HG02798 (cell line): ENCODE measurements at regions not wholly inside any gene's neighbourhood (a gene's known extent, or its start where the extent isn't known, plus 50 kb on each side); places are given as distances from the start of the nearest gene placed in this dataset.
A peak's percentile ranks its signal among the peaks of the same experiment; 100 is the strongest.

Source experiments
- ATAC-seq: cut with Tn5 transposase; IDR thresholded peaks from one replicate; pipeline ENCODE4 v1.9.1; 2021; ENCODE audit warnings: mild to moderate bottlenecking; ENCODE audit not compliant: unreplicated experiment, poor library complexity

DNA sequence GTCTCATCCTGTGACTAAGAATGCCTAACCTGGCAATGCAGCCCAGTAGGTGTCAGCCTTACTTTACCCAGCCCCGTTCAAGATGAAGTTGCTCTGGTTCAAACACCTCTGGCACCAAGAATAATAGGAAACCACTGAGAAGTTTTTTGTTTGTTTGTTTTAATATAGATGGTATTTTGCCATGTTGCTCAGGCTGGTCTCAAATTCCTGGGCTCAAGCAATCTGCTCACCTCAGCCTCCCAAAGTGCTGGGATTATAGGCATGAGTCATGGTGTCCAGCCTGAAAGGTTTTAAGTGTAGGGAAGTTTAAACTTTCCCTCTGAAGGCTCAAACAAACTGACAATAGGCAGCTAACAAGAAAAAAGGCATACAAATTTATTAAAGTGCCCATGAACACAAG, 51.2 kb upstream of the ABCC4 start:
- ATAC-seq: no peak

DNA sequence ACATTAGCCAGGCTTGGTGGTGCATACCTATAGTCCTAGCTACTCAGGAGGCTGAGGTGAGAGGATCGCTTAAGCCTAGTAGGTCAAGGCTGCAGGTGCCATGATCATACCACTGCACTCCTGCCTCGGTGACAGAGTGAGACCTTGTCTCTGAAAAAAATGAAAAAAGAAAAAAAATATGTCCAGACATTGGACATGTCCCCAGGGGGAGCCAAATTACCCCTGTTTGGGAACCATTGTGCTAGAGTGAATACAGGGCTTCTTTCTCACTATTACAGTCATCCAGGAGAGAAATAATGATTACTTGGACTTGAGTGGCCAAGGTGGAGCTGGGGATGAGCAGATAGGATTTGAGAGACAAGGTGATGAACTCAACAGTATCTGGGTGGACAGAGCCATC, 52.9 kb upstream of the ABCC4 start:
- no peak for ATAC-seq

DNA sequence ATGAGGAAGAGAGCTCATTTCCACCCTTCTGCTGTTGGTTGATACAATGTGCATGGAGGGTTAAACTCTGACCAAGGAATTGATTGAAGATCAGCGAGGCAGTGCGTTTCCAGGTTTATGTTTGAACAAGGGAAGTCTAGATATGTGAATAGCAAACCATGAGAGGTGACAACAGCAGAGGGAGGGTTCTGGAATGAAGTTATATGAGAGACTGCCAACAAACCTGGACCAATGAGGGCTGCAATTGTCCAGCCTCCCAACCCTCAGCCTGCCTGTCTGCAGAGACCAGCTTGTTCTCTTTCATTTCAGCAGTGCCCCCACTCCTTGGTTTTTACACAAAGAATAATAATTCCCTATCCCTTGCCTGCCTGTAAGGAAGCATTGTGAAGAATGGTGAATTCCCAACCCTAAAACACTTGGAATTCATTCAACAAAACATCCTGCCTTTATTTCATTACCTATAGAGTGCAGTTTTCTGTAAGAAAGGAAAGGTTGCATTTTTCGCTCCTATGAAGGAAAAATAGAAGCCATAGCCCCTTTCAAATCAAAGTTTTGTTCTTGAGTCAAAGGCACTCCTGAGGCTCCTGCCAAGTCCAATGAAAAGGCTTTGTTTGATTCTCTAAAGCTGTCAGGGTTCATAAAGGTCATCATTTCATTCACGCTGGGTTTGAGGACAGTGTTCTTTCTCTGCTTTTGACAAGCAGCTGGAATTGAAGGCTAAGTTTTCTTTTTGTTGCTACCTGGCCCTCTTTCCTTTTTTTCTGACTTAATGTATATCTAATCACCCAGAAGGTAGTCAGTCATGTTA, 53.6 kb upstream of the ABCC4 start:
- no peak for ATAC-seq

DNA sequence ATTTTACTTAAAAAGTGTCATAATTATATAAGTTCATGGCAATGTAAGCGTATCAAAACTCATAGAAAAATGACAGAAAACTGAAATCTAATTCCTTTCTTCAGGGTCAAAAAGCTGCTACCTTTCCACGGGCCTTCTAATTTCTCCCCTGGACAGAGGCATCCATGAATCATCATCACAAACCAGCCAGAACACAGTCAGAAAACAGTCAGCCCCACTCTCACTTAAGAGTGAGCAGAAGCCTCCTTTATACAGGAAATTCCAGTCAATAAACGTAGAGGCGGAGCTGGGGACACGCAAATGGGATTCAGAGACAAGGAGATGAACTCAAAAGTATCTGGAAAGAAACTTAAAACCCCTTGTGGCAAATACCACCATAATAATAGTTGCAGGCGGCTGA, 54.2 kb upstream of the ABCC4 start:
- no peak for ATAC-seq

DNA sequence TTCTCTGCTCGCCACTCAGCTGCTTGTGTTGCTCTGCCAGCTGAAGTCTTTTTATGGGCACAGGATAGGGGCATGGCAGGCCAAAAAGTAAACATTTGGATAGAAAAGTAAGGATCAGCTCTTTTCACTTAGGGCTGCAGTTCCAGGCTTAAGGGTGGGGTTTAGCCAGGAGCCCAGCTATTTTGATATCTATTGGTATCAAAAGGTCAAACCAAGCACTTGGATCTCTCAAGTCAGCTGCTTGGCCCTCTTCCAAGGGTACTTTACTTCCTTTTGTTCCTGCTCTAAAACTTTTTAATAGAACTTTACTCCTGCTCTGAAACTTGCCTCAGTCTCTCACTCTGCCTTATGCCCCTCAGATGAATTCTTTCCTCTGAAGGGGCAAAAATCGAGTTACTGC, 55.7 kb upstream of the ABCC4 start:
- no peak for ATAC-seq

DNA sequence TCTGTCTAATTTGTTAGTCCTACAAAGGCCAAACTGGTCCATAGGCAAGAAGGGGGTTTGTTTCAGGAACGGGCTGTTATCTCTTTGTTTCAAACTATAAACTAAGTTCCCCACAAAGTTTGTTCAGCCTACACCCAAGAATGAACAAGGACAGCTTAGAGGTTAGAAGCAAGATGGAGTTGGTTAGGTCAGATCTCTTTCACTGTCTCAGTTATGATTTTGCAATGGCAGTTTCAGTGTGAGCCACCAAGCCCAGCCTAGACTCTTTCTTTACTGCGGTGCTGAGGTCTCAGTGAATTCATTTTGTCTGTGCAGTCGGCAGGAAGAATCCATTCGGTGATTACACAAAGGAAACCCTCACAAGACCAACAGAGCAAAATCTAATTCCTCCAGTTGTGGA, 56.6 kb upstream of the ABCC4 start:
- ATAC-seq: no peak

DNA sequence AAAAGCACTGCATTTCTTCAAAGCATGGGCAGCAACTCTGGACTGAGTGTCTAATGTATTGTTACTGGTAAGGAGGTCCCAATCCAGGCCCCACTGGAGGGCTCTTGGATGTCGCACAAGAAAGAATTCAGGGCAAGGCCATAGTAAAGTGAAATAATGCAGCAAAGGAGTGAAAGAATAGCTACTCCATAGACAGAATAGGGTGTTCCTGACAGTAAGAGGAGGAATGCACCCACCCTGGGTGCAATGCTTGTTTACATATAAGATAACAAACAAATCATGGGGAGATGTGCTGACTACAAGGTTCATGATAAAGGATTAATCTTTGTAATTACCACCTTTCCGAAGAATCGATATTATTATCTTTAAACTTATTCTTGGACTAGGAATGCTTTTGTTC, 58.8 kb upstream of the ABCC4 start:
- ATAC-seq: no peak

DNA sequence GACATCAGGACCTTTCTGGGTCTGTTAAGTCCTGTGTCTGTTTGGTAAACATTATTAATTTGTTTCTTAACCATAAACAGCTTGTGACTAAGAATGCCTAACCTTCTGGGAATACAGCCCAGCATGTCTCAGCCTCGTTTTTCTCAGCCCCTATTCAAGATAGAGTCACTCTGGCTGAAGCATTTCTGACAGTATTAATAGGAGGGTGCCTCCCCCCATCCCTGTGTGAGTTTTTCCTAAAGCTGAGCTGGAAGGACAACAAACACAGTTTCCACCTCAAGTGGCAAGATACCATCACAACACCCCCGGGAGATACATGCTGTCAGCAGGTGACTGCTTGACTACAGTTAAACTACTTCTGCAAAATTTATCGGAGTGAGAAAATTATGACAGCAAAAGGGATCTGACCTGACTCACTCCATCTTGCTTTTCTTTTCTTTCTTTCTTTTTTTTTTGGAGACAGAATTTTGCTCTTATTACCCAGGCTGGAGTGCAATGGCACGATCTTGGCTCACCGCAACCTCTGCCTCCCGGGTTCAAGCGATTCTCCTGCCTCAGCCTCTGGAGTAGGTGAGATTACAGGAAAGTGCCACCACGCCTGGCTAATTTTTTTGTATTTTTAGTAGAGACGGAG, 59.3 kb upstream of the ABCC4 start:
- no peak for ATAC-seq

DNA sequence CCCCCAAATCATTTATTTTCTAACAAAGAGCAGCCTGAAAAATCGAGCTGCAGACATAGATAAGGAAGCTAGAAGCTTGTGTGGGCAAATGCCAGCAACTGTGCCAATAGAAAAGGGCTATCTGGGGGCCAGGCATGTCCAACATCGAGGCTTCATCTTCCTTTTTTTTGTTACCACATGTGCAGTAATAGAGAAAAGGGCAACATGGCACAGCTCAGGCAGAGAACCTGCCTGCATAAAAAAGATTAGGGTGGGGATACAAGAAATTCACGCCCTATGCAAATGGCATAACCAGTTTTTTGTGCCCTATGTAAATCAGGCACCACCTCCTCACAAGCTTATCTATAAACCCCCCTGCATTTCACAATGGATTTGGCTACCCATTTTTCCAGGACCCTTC, 60.4 kb upstream of the ABCC4 start:
- ATAC-seq: no peak

DNA sequence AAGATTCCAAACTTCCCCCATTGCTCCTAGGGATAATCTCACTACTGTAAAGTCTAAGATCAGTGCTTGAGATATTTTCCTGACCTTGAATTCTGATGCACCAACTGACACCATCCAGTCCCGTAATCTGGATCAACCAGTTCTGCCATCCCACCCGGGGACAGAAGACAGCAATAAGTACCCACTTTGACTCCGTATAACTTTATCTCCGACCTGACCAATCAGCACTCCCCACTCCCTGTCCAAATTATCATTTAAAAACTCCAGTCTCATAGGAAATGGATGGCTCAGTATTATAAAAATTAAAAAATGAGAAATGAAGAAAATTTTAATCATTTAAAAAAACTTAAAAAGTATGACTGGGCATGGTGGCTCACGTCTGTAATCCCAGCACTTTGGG, 61.4 kb upstream of the ABCC4 start:
- no peak for ATAC-seq

DNA sequence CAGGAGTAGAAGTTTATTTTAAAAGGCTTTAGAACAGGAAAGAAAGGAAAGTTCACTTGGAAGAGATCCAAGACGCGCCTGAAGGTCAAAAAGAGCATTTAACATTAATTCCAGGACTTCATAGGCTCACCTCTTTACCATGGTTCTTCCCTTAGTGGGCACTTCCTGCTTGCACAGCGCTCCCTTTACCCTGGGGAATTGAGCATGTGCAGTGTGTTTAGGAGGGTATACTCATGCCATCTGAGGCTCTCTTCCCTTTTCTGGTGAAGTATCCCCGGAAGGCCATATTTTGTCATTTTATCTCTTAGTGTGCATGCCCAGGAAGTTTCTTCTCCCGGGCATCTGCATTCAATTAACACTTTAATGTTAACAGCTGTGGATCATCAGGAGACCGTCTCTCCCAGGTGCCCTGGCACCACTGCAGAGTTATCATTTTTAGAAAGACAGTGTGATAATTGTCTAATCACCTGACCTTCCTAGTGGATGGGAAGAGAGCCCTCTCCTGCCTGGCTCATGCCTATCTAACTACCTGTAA, 66.1 kb upstream of the ABCC4 start:
- no peak for ATAC-seq

DNA sequence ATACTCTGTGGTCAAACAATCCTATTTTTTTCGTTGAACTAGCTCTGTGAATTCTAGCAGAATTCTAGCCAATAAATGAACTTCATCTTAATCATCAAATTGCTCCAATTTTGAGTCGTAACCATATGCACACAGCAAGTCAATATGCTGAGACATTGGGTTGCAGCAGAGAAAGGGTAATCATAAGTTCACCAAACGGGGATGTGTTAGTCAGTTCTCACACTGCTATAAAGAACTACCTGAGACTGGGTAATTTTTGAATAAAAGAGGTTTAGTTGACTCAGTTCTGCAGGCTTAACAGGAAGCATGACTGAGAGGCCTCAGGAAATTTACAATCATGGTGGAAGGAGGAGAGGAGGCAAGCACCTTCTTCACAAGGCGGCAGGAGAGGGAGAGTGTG, 67.7 kb upstream of the ABCC4 start:
- ATAC-seq: no peak

DNA sequence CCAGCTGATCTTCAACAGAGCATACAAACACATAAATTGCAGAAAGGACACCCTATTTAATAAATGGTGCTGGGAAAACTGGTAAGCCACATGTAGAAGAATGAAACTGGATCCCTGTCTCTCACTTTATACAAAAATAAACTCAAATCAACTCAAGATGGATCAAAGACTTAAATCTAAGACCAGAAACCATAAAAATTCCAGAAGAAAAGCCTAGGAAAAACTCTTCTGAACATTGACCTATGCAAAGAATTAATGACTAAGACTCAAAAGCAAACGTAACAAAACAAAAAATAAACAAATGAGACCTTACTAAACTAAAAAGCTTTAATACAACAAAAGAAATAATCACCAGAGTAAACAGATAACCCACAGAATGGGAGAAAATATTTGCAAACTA, 74.5 kb upstream of the ABCC4 start:
- ATAC-seq: no peak

DNA sequence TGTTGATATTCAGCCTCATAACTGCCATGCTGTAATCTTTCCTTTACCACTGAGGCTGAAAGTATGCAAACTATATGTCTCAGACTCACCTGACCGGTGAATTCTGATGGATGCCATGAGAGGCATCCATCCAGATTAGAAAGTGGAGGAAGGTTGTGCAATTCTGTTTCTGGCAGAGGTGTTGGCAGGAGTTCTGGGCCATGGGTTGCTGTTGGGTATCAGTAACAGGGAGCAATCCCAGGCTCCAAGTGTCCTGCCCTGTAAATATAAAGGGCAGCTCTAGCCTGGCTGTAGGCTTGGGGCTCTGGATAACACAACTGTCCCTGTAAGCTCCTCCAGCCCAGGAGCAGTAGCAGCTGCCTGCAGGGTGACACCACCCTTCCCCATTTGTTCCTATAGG, 77.4 kb upstream of the ABCC4 start:
- no peak for ATAC-seq

DNA sequence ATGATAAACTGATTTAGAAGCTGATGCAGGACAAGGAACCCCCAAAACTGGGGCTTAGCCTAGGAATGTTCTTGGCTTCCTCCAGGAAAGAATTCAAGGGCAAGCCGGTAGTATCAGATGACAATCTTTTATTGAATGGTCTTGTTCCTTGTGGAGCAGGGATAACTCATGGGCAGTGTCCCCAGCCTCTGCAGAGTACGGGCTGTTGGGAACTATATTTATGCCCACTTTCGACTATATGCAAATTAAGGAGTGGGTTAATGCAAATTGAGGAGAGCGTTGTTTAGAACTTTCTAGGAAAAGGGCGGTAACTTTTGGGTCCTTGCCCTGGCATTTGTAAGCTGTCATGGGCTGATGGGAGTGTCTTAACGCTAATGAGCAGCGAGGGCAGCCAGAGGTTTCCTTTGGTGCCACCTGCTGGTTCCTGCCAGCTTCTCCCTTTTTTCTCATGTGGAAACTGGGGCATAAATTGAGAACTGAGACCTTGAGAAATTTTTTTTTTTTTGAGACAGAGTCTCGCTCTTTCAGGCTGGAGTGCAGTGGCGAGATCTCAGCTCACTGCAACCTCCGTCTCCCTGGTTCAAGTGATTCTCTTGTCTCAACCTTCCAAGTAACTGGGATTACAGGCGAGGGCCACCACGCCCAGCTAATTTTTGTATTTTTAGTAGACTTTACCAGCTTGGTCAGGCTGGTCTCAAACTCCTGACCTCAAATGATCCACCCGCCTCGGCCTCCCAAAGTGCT, 79.4 kb upstream of the ABCC4 start:
- peak; percentile 91 for ATAC-seq

DNA sequence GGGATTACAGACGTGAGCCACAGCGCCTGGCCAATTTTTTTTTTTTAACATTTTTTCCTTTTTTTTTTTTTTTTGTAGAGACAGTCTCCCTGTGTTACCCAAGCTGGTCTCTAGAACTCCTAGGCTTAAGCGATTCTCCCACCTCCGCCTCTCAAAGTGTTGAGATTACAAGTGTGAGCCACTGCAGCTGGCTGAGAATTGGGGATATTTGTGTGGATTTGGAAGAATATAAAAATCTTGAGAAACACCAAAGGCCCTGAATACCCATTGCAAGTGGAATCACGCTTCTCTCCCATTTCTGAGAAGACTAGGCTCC, 79.9 kb upstream of the ABCC4 start:
- no peak for ATAC-seq

DNA sequence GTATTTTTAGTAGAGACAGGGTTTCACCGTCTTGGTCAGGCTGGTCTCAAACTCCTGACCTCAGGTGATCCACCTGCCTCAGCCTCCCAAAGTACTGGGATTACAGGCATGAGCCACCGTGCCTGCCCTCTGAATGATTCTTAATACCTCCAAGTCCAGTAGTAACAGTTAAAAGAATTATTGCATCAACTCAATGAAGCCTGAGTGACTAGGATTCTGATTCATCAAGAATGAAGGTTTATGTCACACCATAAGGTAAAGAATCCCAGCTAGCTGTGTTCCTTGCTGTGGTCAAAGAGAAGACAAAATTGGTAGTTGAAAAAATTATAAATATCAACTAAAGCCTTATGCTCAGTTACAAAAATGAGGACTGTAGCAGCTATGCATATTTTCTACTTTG, 81.2 kb upstream of the ABCC4 start:
- no peak for ATAC-seq

DNA sequence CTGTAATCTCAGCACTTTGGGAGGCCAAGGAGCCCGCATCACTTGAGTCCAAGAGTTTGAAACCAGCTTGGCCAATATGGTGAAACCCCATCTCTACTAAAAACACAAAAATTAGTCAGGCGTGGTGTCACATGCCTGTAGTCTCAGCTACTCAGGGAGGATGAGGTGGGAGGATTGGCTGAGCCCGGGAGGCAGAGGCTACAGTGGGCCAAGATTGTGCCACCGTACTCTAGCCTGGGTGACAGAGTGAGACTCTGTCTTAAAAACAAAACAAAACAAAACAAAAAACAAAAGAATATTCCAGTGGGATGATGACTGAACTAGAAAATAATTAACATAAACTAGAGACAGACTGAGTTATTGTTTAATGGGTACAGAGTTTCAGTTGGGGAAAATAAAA, 81.7 kb upstream of the ABCC4 start:
- no peak for ATAC-seq

DNA sequence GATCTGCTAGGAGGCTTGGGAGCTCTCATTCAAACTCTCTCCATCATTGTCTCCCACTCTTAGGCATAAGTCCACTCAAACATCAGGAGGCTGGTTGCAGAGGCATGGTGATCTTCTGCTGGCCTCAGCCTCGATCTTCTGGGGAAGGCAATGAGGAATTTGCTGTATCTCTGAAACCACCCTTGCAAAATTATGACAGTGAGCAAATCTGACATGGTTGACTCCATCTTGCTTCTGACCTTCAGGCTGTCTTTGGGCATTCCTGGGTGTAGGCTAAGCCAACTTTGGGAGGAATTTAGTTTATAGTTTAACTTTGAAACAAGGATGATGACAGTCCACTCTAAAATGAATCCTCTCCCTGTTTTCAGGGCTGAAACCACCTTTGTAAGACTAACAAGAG, 84.1 kb upstream of the ABCC4 start:
- no peak for ATAC-seq

DNA sequence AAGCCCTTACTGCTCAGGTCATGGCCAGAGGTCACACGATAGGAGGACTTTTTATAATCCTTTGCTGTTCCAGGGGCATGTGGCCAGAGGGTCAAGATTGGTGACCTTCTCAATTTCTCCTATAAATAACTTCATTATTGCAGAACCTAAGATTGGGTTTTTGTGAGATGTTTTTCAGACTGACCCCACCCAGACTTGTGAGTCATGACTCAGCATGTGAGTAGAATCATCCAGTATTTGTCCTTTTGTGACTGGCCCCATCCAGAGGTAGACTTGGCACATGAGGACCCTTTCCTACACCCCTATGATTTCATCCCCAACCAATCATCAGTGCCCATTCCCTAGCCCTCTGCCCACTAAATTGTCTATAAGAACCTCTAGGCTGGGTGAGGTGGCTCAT, 84.5 kb upstream of the ABCC4 start:
- ATAC-seq: no peak

DNA sequence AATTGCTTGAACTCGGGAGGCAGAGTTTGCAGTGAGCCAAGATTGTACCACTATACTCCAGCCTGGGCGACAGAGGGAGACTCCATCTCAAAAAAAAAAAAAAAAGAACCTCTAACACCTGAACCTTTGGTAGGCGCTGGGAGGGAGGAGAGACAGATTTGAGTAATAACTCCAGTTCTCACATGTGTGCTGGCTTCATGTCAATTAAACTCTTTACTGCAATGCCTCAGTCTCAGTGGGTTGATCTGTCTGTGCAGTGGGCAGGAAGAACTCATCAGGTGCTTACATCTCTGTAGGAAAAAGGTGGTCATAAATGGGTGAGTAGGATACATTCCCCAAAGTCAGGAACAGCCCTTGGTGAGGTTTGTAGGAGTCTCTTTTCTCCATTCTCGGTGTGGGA, 85.1 kb upstream of the ABCC4 start:
- ATAC-seq: no peak
